Colonic mucosa (tissue), 4 donors: ENCODE measurements at regions not wholly inside any gene's neighbourhood (a gene's known extent, or its start where the extent isn't known, plus 50 kb on each side); places are given as distances from the start of the nearest gene placed in this dataset.

Experiments
- DNase-seq: peaks from one replicate; pipeline ENCODE4 v3.0.0-alpha.2; 2020
- H3K27ac ChIP-seq: fragments of 200-600 bp; one replicate; pipeline ENCODE4 v1.8.0; 2021
- H3K27me3 ChIP-seq: fragments of 200-600 bp; one replicate; pipeline ENCODE4 v1.8.0; 2021
- H3K36me3 ChIP-seq: fragments of 200-600 bp; one replicate; pipeline ENCODE4 v1.8.0; 2021
- H3K4me1 ChIP-seq: fragments of 200-600 bp; one replicate; pipeline ENCODE4 v1.8.0; 2021; ENCODE audit warnings: mild to moderate bottlenecking
- H3K4me3 ChIP-seq: fragments of 200-600 bp; one replicate; pipeline ENCODE4 v1.8.0; 2021
- H3K9ac ChIP-seq, 2 donors: one replicate each; pipeline ENCODE4 v1.7.0; 2013; ENCODE audit warnings: control low read depth in 2 of 2, low read depth in 2 of 2, low read length in 2 of 2
- H3K9me3 ChIP-seq: fragments of 200-600 bp; one replicate; pipeline ENCODE4 v1.8.0; 2021
- intact Hi-C: fragments of 100-400 bp; cut with DNase I; formaldehyde crosslinking; loops from one replicate; pipeline ENCODE4 v1.14.1; 2022
- TF ChIP-seq, protein P1 (sequence below): fragments of 200-600 bp; IDR thresholded peaks from one replicate; pipeline ENCODE4 v1.8.0; 2022; ENCODE audit warnings: antibody characterized with exemption, mild to moderate bottlenecking
- donor health status: healthy.
- donor health status: DM: no; HTN: no; CAD: no.
- donor health status: DM: no; HTN: no; CAD: no.

GRCh38 chr10:127610816-127611215 lies 61.7 kb downstream of the NPS start:
- Histone ChIP-seq H3K4me3 (no peak overlapping the region), H3K4me1 (no peaks in the 10 kb centered on the region), H3K9me3 (no peaks in the 10 kb centered on the region), H3K36me3 (no peaks in the 10 kb centered on the region), H3K27me3 (no peaks in the 10 kb centered on the region), H3K9ac (no peak overlapping the region), H3K27ac (no peak overlapping the region)
- no peak for DNase-seq
- TF ChIP-seq, protein P1, sequence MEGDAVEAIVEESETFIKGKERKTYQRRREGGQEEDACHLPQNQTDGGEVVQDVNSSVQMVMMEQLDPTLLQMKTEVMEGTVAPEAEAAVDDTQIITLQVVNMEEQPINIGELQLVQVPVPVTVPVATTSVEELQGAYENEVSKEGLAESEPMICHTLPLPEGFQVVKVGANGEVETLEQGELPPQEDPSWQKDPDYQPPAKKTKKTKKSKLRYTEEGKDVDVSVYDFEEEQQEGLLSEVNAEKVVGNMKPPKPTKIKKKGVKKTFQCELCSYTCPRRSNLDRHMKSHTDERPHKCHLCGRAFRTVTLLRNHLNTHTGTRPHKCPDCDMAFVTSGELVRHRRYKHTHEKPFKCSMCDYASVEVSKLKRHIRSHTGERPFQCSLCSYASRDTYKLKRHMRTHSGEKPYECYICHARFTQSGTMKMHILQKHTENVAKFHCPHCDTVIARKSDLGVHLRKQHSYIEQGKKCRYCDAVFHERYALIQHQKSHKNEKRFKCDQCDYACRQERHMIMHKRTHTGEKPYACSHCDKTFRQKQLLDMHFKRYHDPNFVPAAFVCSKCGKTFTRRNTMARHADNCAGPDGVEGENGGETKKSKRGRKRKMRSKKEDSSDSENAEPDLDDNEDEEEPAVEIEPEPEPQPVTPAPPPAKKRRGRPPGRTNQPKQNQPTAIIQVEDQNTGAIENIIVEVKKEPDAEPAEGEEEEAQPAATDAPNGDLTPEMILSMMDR = no peak
- intact Hi-C loops = no loop called here

DNA sequence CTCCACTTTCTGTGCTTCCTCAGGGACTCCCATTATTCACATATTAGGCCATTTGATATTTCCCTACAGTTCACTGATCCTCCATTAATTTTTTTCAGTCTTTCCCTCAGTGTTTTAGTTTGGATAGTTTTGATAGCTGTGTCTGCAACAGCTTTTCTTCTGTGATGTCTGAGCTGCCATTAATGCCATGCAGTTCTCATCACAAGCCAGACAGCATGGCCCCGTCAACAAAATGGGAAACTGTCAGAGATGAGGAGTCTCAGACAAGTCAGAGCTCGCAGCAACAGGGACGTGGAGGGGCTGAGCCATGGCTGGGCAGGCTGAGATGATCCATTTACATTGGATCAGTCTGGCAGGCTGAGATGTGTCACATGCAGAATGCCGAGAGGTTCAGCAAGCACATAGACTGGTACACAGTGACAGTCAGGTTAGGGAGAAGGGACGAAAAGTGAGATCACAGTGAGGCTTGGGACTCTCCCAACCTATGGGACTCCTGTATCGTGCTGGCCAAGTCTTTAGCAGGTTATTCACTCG lies 65.4 kb downstream of the NPS start:
- TF ChIP-seq, protein P1 = no peak
- H3K4me1 ChIP-seq = no peaks in the 10 kb centered on the region
- no peak overlapping the region for H3K4me3 ChIP-seq
- H3K27ac ChIP-seq = no peak overlapping the region
- H3K36me3 ChIP-seq = no peaks in the 10 kb centered on the region
- DNase-seq = no peak
- no peak overlapping the region for H3K9ac ChIP-seq
- H3K27me3 ChIP-seq = no peaks in the 10 kb centered on the region
- H3K9me3 ChIP-seq = no peaks in the 10 kb centered on the region
- intact Hi-C loops = no loop called here

DNA sequence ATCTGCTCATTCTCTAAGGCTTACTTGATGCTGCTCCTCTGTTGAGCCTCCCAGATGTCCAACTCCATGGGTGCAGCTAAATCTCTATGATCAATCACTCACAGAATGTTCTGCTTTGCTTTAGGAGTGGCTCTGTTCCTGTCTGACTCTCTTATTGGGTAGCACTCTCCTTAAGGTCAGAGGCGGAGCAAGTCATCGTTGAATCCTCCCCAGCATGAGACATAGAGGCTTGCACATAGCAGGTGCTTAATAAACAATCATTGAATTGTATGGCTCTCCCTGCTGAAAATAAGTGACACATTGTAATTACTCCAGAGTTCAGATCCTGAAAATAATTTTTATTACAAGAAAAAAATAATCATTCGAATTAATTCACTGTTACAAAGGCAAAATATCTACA lies 69.7 kb downstream of the NPS start:
- TF ChIP-seq, protein P1 = no peak
- intact Hi-C loops = no loop called here
- no peak overlapping the region for H3K27ac ChIP-seq
- no peaks in the 10 kb centered on the region for H3K4me1 ChIP-seq
- H3K9ac ChIP-seq = no peak overlapping the region
- no peaks in the 10 kb centered on the region for H3K36me3 ChIP-seq
- DNase-seq = no peak
- H3K4me3 ChIP-seq = no peak overlapping the region
- no peaks in the 10 kb centered on the region for H3K27me3 ChIP-seq
- no peaks in the 10 kb centered on the region for H3K9me3 ChIP-seq

DNA sequence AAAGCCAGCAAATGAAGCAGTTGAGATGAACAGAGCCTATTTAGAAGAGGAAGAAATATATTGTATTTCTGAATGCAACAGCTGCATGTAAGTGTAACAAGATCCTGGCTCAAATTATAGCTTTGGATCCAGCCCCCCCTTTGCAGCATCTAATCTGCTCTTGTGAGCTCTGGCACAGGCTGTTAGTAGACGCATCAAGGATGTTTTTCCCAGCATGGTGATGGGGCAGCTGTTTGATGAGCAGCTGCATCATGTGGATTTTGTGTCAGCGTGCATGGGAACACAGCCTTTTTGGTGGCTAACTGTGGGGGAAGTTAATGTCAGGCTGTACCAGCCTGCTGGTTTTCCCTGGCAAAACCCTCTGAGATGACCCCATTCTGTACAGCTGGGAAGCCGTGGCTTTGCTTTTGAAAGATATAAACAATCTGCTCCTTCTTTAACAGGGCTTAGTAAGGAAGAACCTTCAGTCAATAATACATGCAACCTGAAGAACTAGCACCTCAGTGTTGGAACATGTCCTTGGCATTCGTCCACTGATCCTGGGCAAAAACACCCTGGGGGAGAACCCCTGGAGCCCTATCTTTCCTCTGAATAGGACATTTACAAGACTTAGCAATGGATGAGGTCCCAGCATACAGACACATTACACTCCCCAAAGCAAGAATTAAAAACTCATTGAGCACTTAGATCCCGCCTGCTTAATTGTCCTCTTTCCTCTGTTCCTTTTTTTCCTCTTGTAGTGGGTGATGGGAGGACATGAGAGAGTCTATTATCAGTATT lies 70.6 kb downstream of the NPS start:
- intact Hi-C loops = no loop called here
- DNase-seq = no peak
- no peak overlapping the region for H3K4me3 ChIP-seq

DNA sequence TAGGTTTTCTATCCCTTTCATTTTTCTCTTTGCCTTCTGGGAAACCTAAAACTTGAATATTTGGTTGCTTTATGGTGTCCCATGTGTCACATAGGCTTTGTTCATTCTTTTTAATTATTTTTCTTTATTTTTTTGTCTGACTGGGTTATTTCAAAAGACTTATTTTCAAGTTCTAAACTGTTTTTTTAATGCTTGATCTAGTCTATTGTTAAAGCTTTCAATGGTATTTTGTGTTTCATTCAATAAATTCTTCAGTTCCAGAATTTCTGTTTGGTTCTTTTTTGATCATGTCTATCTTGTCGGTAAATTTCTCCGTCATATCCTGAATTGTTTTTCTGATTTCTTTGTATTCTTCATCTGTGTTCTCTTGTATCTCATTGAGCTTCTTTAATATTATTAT lies 86.8 kb downstream of the NPS start:
- Histone ChIP-seq H3K9ac (no peak overlapping the region), H3K9me3 (no peaks in the 10 kb centered on the region), H3K4me3 (no peak overlapping the region), H3K4me1 (no peaks in the 10 kb centered on the region), H3K36me3 (no peaks in the 10 kb centered on the region), H3K27ac (no peak overlapping the region), H3K27me3 (no peaks in the 10 kb centered on the region)
- DNase-seq = no peak
- intact Hi-C loops = no loop called here
- TF ChIP-seq, protein P1 = no peak

More for the DNA sequence above, 70.6 kb downstream of the NPS start:
- Histone ChIP-seq H3K27ac (no peak overlapping the region), H3K27me3 (no peaks in the 10 kb centered on the region), H3K9ac (no peak overlapping the region), H3K36me3 (no peaks in the 10 kb centered on the region), H3K9me3 (no peaks in the 10 kb centered on the region), H3K4me1 (no peaks in the 10 kb centered on the region)
- TF ChIP-seq, protein P1 = no peak
